ENCODE measurements at regions not wholly inside any gene's neighbourhood (a gene's known extent, or its start where the extent isn't known, plus 50 kb on each side); places are given as distances from the start of the nearest gene placed in this dataset.

DNA sequence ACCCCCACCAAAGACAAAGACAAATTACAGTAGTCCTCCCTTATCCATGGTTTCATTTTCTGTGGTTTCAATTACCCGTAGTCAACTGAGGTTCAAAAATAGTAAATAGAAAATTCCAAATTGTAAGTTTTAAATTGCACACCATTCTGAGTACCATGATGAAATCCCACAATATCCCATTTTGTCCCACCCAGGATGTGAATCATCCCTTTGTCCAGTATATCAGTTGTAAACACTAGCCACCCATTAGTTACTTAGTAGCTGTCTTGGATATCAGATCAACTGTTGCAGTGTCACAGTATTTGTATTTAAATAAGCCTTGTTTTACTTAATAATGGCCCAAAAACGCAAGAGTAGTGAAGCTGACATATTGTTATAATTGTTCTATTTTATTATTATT lies 364.0 kb upstream of the ARID1B start:
- WGBS, 2 donors = 76 to 88% methylated on average over 2 of the region's 2 CpGs
- H3K9me3 ChIP-seq (ENCODE audit: control insufficient read depth in 2 of 2, insufficient read depth in 1 of 2, low read depth in 1 of 2, low read length in 1 of 2) = no peaks in the 10 kb centered on the region
- H3K36me3 ChIP-seq (ENCODE audit: control insufficient read depth in 2 of 2, insufficient read depth in 2 of 2, low read length in 1 of 2) = no peaks in the 10 kb centered on the region
- no peak overlapping the region for H3K27ac ChIP-seq (ENCODE audit: low read depth in 2 of 2, low read length in 1 of 2)
- no peaks in the 10 kb centered on the region for H3K4me1 ChIP-seq (ENCODE audit: control insufficient read depth in 2 of 2, insufficient read depth in 2 of 2, low read length in 1 of 2)
- H3K27me3 ChIP-seq (ENCODE audit: control insufficient read depth in 1 of 2, insufficient read depth in 2 of 2, low read length in 2 of 2) = no peaks in the 10 kb centered on the region
- no peak overlapping the region for H3K4me3 ChIP-seq (ENCODE audit: low read depth in 1 of 2, low read length in 2 of 2)

DNA sequence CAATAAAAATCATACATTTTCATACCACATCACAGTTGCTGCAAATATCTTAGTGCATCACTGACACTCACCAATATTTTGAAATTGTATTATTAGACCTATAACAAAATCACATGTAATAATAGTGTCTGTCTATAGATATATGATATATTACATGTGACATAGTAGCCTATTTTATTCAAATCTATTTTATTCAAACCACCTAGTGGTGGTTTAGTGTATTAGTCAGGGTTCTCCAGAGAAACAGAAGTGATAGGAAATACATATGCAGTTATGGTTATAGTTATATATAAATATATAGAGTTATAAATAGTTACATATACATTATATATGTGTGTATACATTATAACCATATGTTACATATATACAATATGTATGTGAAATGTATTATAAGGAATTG lies 366.5 kb upstream of the ARID1B start:
- H3K36me3 ChIP-seq (ENCODE audit: control insufficient read depth in 2 of 2, insufficient read depth in 2 of 2, low read length in 1 of 2) = no peaks in the 10 kb centered on the region
- no peaks in the 10 kb centered on the region for H3K27me3 ChIP-seq (ENCODE audit: control insufficient read depth in 1 of 2, insufficient read depth in 2 of 2, low read length in 2 of 2)
- H3K27ac ChIP-seq (ENCODE audit: low read depth in 2 of 2, low read length in 1 of 2) = no peak overlapping the region
- no peaks in the 10 kb centered on the region for H3K4me1 ChIP-seq (ENCODE audit: control insufficient read depth in 2 of 2, insufficient read depth in 2 of 2, low read length in 1 of 2)
- H3K4me3 ChIP-seq (ENCODE audit: low read depth in 1 of 2, low read length in 2 of 2) = no peak overlapping the region
- H3K9me3 ChIP-seq (ENCODE audit: control insufficient read depth in 2 of 2, insufficient read depth in 1 of 2, low read depth in 1 of 2, low read length in 1 of 2) = no peaks in the 10 kb centered on the region

- H3K9me3 ChIP-seq (ENCODE audit: control insufficient read depth in 2 of 2, insufficient read depth in 1 of 2, low read depth in 1 of 2, low read length in 1 of 2) = no peaks in the 10 kb centered on the region
- H3K4me1 ChIP-seq (ENCODE audit: control insufficient read depth in 2 of 2, insufficient read depth in 2 of 2, low read length in 1 of 2) = no peaks in the 10 kb centered on the region
- H3K36me3 ChIP-seq (ENCODE audit: control insufficient read depth in 2 of 2, insufficient read depth in 2 of 2, low read length in 1 of 2) = no peaks in the 10 kb centered on the region
- WGBS, 2 donors = 84 to 86% methylated on average over 3 of the region's 3 CpGs
- no peak overlapping the region for H3K4me3 ChIP-seq (ENCODE audit: low read depth in 1 of 2, low read length in 2 of 2)
- no peaks in the 10 kb centered on the region for H3K27me3 ChIP-seq (ENCODE audit: control insufficient read depth in 1 of 2, insufficient read depth in 2 of 2, low read length in 2 of 2)
- no peak overlapping the region for H3K27ac ChIP-seq (ENCODE audit: low read depth in 2 of 2, low read length in 1 of 2)
Observed at GRCh38 chr6:156408655-156409054, 368.5 kb upstream of the ARID1B start.

GRCh38 chr6:156407334-156407733 lies 369.8 kb upstream of the ARID1B start:
- no peaks in the 10 kb centered on the region for H3K9me3 ChIP-seq (ENCODE audit: control insufficient read depth in 2 of 2, insufficient read depth in 1 of 2, low read depth in 1 of 2, low read length in 1 of 2)
- H3K36me3 ChIP-seq (ENCODE audit: control insufficient read depth in 2 of 2, insufficient read depth in 2 of 2, low read length in 1 of 2) = no peaks in the 10 kb centered on the region
- H3K27ac ChIP-seq (ENCODE audit: low read depth in 2 of 2, low read length in 1 of 2) = no peak overlapping the region
- no peak overlapping the region for H3K4me3 ChIP-seq (ENCODE audit: low read depth in 1 of 2, low read length in 2 of 2)
- WGBS, 2 donors = 83 to 89% methylated on average over 3 of the region's 3 CpGs
- H3K27me3 ChIP-seq (ENCODE audit: control insufficient read depth in 1 of 2, insufficient read depth in 2 of 2, low read length in 2 of 2) = no peaks in the 10 kb centered on the region
- H3K4me1 ChIP-seq (ENCODE audit: control insufficient read depth in 2 of 2, insufficient read depth in 2 of 2, low read length in 1 of 2) = no peaks in the 10 kb centered on the region

- no peaks in the 10 kb centered on the region for H3K36me3 ChIP-seq (ENCODE audit: control insufficient read depth in 2 of 2, insufficient read depth in 2 of 2, low read length in 1 of 2)
- no peaks in the 10 kb centered on the region for H3K4me1 ChIP-seq (ENCODE audit: control insufficient read depth in 2 of 2, insufficient read depth in 2 of 2, low read length in 1 of 2)
- WGBS, 2 donors = 90 to 92% methylated on average over 2 of the region's 2 CpGs
Observed at GRCh38 chr6:156406688-156407087, 370.5 kb upstream of the ARID1B start.

DNA sequence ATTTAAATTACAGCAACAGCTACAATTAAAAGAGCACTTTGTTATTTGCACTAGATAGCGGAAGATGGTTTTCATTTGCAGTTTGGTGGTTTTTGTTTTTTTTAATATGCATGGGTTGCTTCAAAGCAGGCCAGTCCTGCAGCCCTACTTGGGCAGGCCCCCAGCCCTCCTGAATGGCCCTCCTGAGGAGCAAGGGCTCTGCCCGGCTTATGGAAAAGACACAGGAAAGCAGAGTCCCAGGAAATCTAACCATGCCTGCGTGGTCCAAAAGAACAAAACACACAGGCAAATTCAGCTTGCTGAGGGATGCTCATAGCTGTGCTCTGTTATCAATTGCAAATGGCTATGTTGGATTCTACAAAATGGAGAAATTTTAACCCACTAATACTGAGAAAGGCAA lies 371.1 kb upstream of the ARID1B start:
- H3K27ac ChIP-seq (ENCODE audit: low read depth in 2 of 2, low read length in 1 of 2) = no peak overlapping the region
- no peak overlapping the region for H3K4me3 ChIP-seq (ENCODE audit: low read depth in 1 of 2, low read length in 2 of 2)
- no peaks in the 10 kb centered on the region for H3K9me3 ChIP-seq (ENCODE audit: control insufficient read depth in 2 of 2, insufficient read depth in 1 of 2, low read depth in 1 of 2, low read length in 1 of 2)
- H3K4me1 ChIP-seq (ENCODE audit: control insufficient read depth in 2 of 2, insufficient read depth in 2 of 2, low read length in 1 of 2) = no peaks in the 10 kb centered on the region
- 81 to 89% methylated on average over 3 of the region's 3 CpGs for WGBS, 2 donors
- no peaks in the 10 kb centered on the region for H3K27me3 ChIP-seq (ENCODE audit: control insufficient read depth in 1 of 2, insufficient read depth in 2 of 2, low read length in 2 of 2)
- H3K36me3 ChIP-seq (ENCODE audit: control insufficient read depth in 2 of 2, insufficient read depth in 2 of 2, low read length in 1 of 2) = no peaks in the 10 kb centered on the region

More at GRCh38 chr6:156406688-156407087, 370.5 kb upstream of the ARID1B start:
- H3K27ac ChIP-seq (ENCODE audit: low read depth in 2 of 2, low read length in 1 of 2) = no peak overlapping the region
- no peak overlapping the region for H3K4me3 ChIP-seq (ENCODE audit: low read depth in 1 of 2, low read length in 2 of 2)
- H3K9me3 ChIP-seq (ENCODE audit: control insufficient read depth in 2 of 2, insufficient read depth in 1 of 2, low read depth in 1 of 2, low read length in 1 of 2) = no peaks in the 10 kb centered on the region
- H3K27me3 ChIP-seq (ENCODE audit: control insufficient read depth in 1 of 2, insufficient read depth in 2 of 2, low read length in 2 of 2) = no peaks in the 10 kb centered on the region

DNA sequence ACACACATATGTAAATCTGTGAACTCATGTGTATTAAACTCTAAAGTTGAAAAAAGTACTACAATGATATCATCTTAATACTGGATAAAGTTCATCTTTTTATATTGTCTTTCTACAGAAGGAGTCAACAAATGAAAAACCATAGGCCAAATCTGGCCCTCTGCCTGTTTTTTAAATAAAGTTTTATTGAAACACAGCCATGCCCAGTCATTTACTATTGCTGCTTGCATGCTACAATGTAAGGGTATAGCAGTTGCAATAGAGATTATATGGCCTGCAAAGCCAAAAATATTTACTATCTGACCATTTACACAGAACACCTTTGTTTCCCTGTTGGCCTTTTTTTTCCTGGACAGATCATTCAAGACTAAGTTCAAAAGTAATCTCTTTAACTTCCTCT lies 374.6 kb upstream of the ARID1B start:
- H3K27me3 ChIP-seq (ENCODE audit: control insufficient read depth in 1 of 2, insufficient read depth in 2 of 2, low read length in 2 of 2) = no peaks in the 10 kb centered on the region
- H3K9me3 ChIP-seq (ENCODE audit: control insufficient read depth in 2 of 2, insufficient read depth in 1 of 2, low read depth in 1 of 2, low read length in 1 of 2) = no peaks in the 10 kb centered on the region
- H3K36me3 ChIP-seq (ENCODE audit: control insufficient read depth in 2 of 2, insufficient read depth in 2 of 2, low read length in 1 of 2) = no peaks in the 10 kb centered on the region
- no peaks in the 10 kb centered on the region for H3K4me1 ChIP-seq (ENCODE audit: control insufficient read depth in 2 of 2, insufficient read depth in 2 of 2, low read length in 1 of 2)
- H3K4me3 ChIP-seq (ENCODE audit: low read depth in 1 of 2, low read length in 2 of 2) = no peak overlapping the region
- no peak overlapping the region for H3K27ac ChIP-seq (ENCODE audit: low read depth in 2 of 2, low read length in 1 of 2)

GRCh38 chr6:156402227-156402626 lies 375.0 kb upstream of the ARID1B start:
- WGBS, 2 donors = 82 to 85% methylated on average over 1 of the region's 1 CpG
- Histone ChIP-seq H3K4me1 (ENCODE audit: control insufficient read depth in 2 of 2, insufficient read depth in 2 of 2, low read length in 1 of 2) (no peaks in the 10 kb centered on the region), H3K9me3 (ENCODE audit: control insufficient read depth in 2 of 2, insufficient read depth in 1 of 2, low read depth in 1 of 2, low read length in 1 of 2) (no peaks in the 10 kb centered on the region), H3K27ac (ENCODE audit: low read depth in 2 of 2, low read length in 1 of 2) (no peak overlapping the region), H3K4me3 (ENCODE audit: low read depth in 1 of 2, low read length in 2 of 2) (no peak overlapping the region), H3K36me3 (ENCODE audit: control insufficient read depth in 2 of 2, insufficient read depth in 2 of 2, low read length in 1 of 2) (no peaks in the 10 kb centered on the region), H3K27me3 (ENCODE audit: control insufficient read depth in 1 of 2, insufficient read depth in 2 of 2, low read length in 2 of 2) (no peaks in the 10 kb centered on the region)

DNA sequence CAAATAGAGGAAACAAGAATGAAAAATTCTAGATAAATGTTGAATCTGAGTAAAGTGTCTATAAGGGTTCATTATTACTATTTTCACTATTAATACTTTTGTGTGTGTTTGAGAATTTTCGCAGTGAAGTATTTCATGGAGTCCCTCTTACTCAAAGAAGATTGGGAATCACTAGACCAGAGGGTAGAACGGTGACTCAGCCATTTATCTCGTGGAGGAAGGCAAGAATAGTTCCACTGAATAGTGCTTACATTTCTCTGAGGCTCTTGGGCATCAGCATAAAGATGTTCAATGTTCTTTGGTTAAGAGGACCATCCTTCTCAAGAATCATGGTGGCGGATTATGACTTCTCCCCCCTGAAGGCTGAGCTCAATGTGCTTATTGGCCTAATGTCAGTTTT lies 376.7 kb upstream of the ARID1B start:
- WGBS, 2 donors = 58 to 61% methylated on average over 4 of the region's 4 CpGs
- Histone ChIP-seq H3K9me3 (ENCODE audit: control insufficient read depth in 2 of 2, insufficient read depth in 1 of 2, low read depth in 1 of 2, low read length in 1 of 2) (no peaks in the 10 kb centered on the region), H3K4me1 (ENCODE audit: control insufficient read depth in 2 of 2, insufficient read depth in 2 of 2, low read length in 1 of 2) (peaks cover 0 to 3% of the 10 kb centered on the region in 2 donors), H3K4me3 (ENCODE audit: low read depth in 1 of 2, low read length in 2 of 2) (no peak overlapping the region), H3K27ac (ENCODE audit: low read depth in 2 of 2, low read length in 1 of 2) (no peak overlapping the region), H3K27me3 (ENCODE audit: control insufficient read depth in 1 of 2, insufficient read depth in 2 of 2, low read length in 2 of 2) (no peaks in the 10 kb centered on the region), H3K36me3 (ENCODE audit: control insufficient read depth in 2 of 2, insufficient read depth in 2 of 2, low read length in 1 of 2) (no peaks in the 10 kb centered on the region)

DNA sequence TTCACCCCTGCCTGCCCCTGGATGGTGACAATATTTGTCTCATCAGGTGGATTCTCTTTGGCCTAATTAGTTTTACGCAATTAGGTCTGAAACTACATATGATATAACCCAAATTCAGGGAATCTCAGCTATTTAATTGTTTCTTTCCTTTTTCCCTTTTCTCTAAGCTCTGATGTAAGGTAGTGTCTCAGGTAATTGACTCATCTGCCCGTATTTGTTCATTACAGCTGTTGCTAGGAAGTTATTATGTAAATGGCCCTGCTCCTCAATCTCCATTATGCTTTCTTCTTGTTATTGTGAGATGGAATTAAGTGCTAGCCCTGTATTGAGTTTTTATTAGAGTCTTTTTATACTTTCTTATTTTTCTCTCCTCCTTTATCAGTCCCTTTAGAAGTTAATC lies 378.2 kb upstream of the ARID1B start:
- no peaks in the 10 kb centered on the region for H3K9me3 ChIP-seq (ENCODE audit: control insufficient read depth in 2 of 2, insufficient read depth in 1 of 2, low read depth in 1 of 2, low read length in 1 of 2)
- H3K27me3 ChIP-seq (ENCODE audit: control insufficient read depth in 1 of 2, insufficient read depth in 2 of 2, low read length in 2 of 2) = no peaks in the 10 kb centered on the region
- H3K27ac ChIP-seq (ENCODE audit: low read depth in 2 of 2, low read length in 1 of 2) = no peak overlapping the region
- peaks cover 0 to 3% of the 10 kb centered on the region in 2 donors for H3K4me1 ChIP-seq (ENCODE audit: control insufficient read depth in 2 of 2, insufficient read depth in 2 of 2, low read length in 1 of 2)
- H3K36me3 ChIP-seq (ENCODE audit: control insufficient read depth in 2 of 2, insufficient read depth in 2 of 2, low read length in 1 of 2) = no peaks in the 10 kb centered on the region
- 81 to 87% methylated on average over 2 of the region's 2 CpGs for WGBS, 2 donors
- no peak overlapping the region for H3K4me3 ChIP-seq (ENCODE audit: low read depth in 1 of 2, low read length in 2 of 2)
